ENCODE measurements at regions not wholly inside any gene's neighbourhood (a gene's known extent, or its start where the extent isn't known, plus 50 kb on each side); places are given as distances from the start of the nearest gene placed in this dataset.

DNA sequence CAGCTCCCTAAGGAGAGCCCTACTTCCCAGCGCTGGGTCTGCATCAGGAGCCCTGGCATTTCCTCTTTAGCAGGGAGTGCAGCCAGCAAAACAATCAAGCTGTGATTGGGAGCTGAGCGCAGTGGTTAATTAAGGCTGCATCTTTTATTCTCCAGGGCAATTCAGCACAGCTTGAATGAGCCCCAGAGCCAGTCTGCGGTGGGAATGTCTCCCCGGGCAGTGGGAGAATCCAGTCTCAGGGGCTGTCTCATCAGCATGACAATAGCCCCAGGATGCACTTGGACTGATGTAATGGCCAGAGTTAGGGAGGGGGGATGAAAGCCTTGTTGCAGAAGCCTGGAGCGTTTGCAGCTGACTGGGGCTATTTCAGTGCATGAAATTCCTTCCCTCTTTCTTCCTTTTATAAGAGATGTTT is 292.6 kb upstream of the SOX9 start:
- Mint-ChIP-seq H3K9me3 (peaks cover 10% of the 10 kb centered on the region), H3K4me3 (ENCODE audit: low read depth) (no peak overlapping the region), H3K4me1 (ENCODE audit: low read depth) (no peaks in the 10 kb centered on the region), H3K36me3 (ENCODE audit: low read depth) (no peaks in the 10 kb centered on the region), H3K27ac (no peak overlapping the region), H3K27me3 (ENCODE audit: low read depth) (no peaks in the 10 kb centered on the region)
- intact Hi-C loops (cut with micrococcal nuclease), result no loop called here
- DNase-seq (ENCODE audit: low spot score), result no peak

GRCh38 chr17:71830866-71831265 is 290.0 kb upstream of the SOX9 start:
- Mint-ChIP-seq H3K27ac (no peak overlapping the region), H3K36me3 (ENCODE audit: low read depth) (no peaks in the 10 kb centered on the region), H3K4me1 (ENCODE audit: low read depth) (no peaks in the 10 kb centered on the region), H3K9me3 (peaks cover 13% of the 10 kb centered on the region), H3K27me3 (ENCODE audit: low read depth) (no peaks in the 10 kb centered on the region), H3K4me3 (ENCODE audit: low read depth) (no peak overlapping the region)
- intact Hi-C loops (cut with micrococcal nuclease), result no loop called here
- DNase-seq (ENCODE audit: low spot score), result no peak

DNA sequence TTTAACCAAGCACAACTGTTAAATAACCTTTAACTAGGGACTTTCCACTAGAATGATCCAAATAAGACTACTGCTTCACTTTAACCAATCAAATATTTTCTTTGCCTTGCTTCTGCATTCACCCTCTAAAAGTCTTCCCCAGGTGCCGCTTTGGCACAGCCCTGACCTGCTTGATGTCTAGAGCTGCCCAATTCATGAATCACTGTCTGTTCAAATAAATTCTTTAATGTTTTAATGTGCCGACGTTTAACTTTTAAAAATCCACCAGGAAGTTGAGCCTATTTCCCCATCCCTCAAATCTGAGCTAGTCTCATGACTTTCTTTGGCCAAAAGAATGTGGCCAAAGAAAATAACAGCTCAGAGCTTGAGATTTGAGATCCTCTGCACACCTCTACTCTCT is 277.8 kb upstream of the SOX9 start:
- Mint-ChIP-seq H3K36me3 (ENCODE audit: low read depth) (no peaks in the 10 kb centered on the region), H3K27me3 (ENCODE audit: low read depth) (no peaks in the 10 kb centered on the region), H3K4me1 (ENCODE audit: low read depth) (no peaks in the 10 kb centered on the region), H3K9me3 (peaks cover 21% of the 10 kb centered on the region), H3K4me3 (ENCODE audit: low read depth) (no peak overlapping the region), H3K27ac (no peak overlapping the region)
- no peak for DNase-seq (ENCODE audit: low spot score)
- intact Hi-C loops (cut with micrococcal nuclease), result no loop called here

DNA sequence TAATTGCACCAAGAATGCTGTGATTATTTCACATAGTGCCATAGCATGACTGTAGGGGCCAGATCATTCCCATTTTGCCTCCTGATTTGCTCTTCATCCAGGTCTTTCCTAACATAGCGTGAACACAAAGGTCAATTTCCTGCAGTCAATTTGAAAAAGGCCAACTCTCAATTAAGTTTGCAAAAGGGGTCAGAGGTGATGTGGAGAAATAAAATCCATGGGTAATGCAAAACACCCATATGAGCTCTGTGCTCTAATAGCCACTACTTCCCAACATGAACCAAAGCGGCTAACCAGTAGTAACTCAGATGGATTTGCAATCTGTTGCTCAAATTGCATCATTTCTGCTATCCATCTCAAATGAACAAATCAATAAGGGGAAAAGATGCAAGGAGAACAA is 275.5 kb upstream of the SOX9 start:
- no peak for DNase-seq (ENCODE audit: low spot score)
- Mint-ChIP-seq H3K4me3 (ENCODE audit: low read depth) (no peak overlapping the region), H3K27ac (no peak overlapping the region), H3K27me3 (ENCODE audit: low read depth) (no peaks in the 10 kb centered on the region), H3K4me1 (ENCODE audit: low read depth) (no peaks in the 10 kb centered on the region), H3K36me3 (ENCODE audit: low read depth) (no peaks in the 10 kb centered on the region), H3K9me3 (peaks cover 21% of the 10 kb centered on the region)
- intact Hi-C loops (cut with micrococcal nuclease), result no loop called here

DNA sequence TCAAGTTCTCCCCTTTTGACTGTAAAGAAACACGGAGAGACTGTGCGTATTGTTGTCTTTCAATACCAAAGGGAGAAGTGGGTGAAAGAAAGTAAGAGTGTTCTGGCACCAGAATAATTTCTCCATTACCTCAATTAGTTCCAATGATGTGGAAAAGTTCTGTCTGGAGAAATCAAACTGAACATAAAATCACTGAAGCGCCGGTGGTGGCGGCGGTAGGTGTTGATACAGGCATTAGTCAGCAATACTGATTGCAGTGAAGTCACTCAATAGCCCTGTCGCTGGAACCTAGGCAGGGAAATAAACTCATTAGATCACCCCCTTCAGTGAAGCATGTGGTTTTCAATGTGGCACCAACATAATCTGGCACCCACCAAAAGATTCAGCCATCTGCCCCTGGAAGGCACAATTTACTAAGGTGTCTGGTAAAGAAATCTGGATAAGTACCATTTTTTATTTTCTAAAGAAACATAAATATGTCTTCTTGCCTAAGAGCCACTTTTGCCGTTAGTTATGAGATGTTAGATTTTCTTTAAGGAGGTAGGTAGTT is 274.2 kb upstream of the SOX9 start:
- Mint-ChIP-seq H3K4me3 (ENCODE audit: low read depth) (no peak overlapping the region), H3K27me3 (ENCODE audit: low read depth) (no peaks in the 10 kb centered on the region), H3K4me1 (ENCODE audit: low read depth) (no peaks in the 10 kb centered on the region), H3K36me3 (ENCODE audit: low read depth) (no peaks in the 10 kb centered on the region), H3K27ac (no peak overlapping the region), H3K9me3 (peaks cover 16% of the 10 kb centered on the region)
- intact Hi-C loops (cut with micrococcal nuclease), result no loop called here
- DNase-seq (ENCODE audit: low spot score), result no peak

- H3K9me3 Mint-ChIP-seq, result peaks cover 17% of the 10 kb centered on the region
- H3K36me3 Mint-ChIP-seq (ENCODE audit: low read depth), result no peaks in the 10 kb centered on the region
- intact Hi-C loops (cut with micrococcal nuclease), result no loop called here
- no peaks in the 10 kb centered on the region for H3K4me1 Mint-ChIP-seq (ENCODE audit: low read depth)
- H3K4me3 Mint-ChIP-seq (ENCODE audit: low read depth), result no peak overlapping the region
- no peaks in the 10 kb centered on the region for H3K27me3 Mint-ChIP-seq (ENCODE audit: low read depth)
- no peak overlapping the region for H3K27ac Mint-ChIP-seq
- no peak for DNase-seq (ENCODE audit: low spot score)
Measured at GRCh38 chr17:71849783-71850768, 270.7 kb upstream of the SOX9 start.

DNA sequence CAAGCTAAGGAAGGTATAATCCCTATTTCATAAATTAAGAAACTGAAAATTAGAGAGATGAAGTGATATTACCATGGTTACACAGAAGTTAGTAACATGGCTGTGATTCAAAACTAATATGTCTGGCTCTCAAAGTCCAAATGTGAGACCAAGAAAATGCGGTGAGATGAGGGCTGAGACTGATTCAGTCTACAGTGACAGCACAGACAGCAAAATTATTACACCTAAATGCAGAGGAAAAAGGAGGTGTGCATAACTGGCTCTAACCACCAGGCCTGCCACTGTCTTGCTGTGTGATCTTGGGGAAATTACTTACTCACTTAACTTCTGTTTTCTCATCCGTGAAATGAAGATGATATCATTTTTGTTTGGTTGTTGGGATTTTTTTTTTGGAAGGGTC is 270.0 kb upstream of the SOX9 start:
- no peak overlapping the region for H3K27ac Mint-ChIP-seq
- intact Hi-C loops (cut with micrococcal nuclease), result no loop called here
- no peaks in the 10 kb centered on the region for H3K27me3 Mint-ChIP-seq (ENCODE audit: low read depth)

DNA sequence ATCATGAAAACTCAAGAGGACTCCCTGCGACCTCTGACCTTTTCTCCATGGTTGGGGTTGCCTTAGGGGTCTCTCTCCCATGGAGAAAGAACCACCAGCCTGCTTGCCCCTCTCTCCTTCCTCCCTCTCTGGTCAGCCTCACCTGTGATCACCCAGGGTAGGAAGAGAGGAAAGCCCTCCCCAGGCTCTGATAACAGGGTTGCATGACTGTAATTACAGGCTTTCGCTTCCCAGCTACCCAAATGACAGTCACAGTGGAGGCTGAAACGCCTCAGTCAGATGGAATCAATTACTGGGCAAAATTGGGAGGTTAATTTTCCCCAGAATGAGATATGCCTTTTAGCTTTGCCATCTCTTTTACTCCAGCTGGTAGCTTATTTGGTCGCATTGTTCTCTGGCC is 265.8 kb upstream of the SOX9 start:
- Mint-ChIP-seq H3K4me1 (ENCODE audit: low read depth) (no peaks in the 10 kb centered on the region), H3K27ac (no peak overlapping the region), H3K36me3 (ENCODE audit: low read depth) (no peaks in the 10 kb centered on the region), H3K9me3 (peaks cover 12% of the 10 kb centered on the region), H3K4me3 (ENCODE audit: low read depth) (no peak overlapping the region), H3K27me3 (ENCODE audit: low read depth) (no peaks in the 10 kb centered on the region)
- intact Hi-C loops (cut with micrococcal nuclease), result no loop called here
- no peak for DNase-seq (ENCODE audit: low spot score)

More for the DNA sequence above, 270.0 kb upstream of the SOX9 start:
- Mint-ChIP-seq H3K9me3 (peaks cover 12% of the 10 kb centered on the region), H3K4me1 (ENCODE audit: low read depth) (no peaks in the 10 kb centered on the region), H3K4me3 (ENCODE audit: low read depth) (no peak overlapping the region), H3K36me3 (ENCODE audit: low read depth) (no peaks in the 10 kb centered on the region)
- no peak for DNase-seq (ENCODE audit: low spot score)

DNA sequence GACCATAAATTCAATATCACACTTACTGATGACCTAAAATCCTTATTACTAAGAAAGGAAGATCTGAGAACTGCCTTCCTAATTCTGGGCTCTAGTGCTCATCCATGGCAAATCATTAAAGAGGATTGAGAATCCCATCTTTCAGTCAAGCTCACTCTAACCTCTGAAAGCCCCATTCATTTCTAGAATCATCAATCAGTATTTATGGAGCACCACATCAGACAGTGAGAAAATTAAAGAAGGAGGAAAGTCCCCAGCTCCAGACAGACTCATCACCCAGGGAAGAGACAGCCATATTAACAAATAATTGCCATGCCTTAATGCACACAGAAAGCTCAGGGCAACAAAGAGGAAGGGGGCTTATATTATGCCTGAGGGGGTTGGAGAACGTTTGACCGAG is 256.1 kb upstream of the SOX9 start:
- Mint-ChIP-seq H3K36me3 (ENCODE audit: low read depth) (no peaks in the 10 kb centered on the region), H3K27me3 (ENCODE audit: low read depth) (no peaks in the 10 kb centered on the region), H3K9me3 (peaks cover 7% of the 10 kb centered on the region), H3K27ac (no peak overlapping the region), H3K4me3 (ENCODE audit: low read depth) (no peak overlapping the region), H3K4me1 (ENCODE audit: low read depth) (no peaks in the 10 kb centered on the region)
- DNase-seq (ENCODE audit: low spot score), result no peak
- intact Hi-C loops (cut with micrococcal nuclease), result no loop called here

GRCh38 chr17:71866095-71866494 is 254.7 kb upstream of the SOX9 start:
- no peaks in the 10 kb centered on the region for H3K27me3 Mint-ChIP-seq (ENCODE audit: low read depth)
- no peak overlapping the region for H3K27ac Mint-ChIP-seq

GRCh38 chr17:71869293-71869692 is 251.5 kb upstream of the SOX9 start:
- H3K27ac Mint-ChIP-seq, result no peak overlapping the region
- H3K9me3 Mint-ChIP-seq, result peaks cover 4% of the 10 kb centered on the region
- intact Hi-C loops (cut with micrococcal nuclease), result no loop called here
- H3K4me3 Mint-ChIP-seq (ENCODE audit: low read depth), result no peak overlapping the region
- H3K27me3 Mint-ChIP-seq (ENCODE audit: low read depth), result no peaks in the 10 kb centered on the region
- no peaks in the 10 kb centered on the region for H3K4me1 Mint-ChIP-seq (ENCODE audit: low read depth)
- no peak for DNase-seq (ENCODE audit: low spot score)
- no peaks in the 10 kb centered on the region for H3K36me3 Mint-ChIP-seq (ENCODE audit: low read depth)

More at GRCh38 chr17:71866095-71866494, 254.7 kb upstream of the SOX9 start:
- no peaks in the 10 kb centered on the region for H3K36me3 Mint-ChIP-seq (ENCODE audit: low read depth)
- peaks cover 4% of the 10 kb centered on the region for H3K9me3 Mint-ChIP-seq
- intact Hi-C loops (cut with micrococcal nuclease), result no loop called here
- DNase-seq (ENCODE audit: low spot score), result no peak
- no peak overlapping the region for H3K4me3 Mint-ChIP-seq (ENCODE audit: low read depth)
- no peaks in the 10 kb centered on the region for H3K4me1 Mint-ChIP-seq (ENCODE audit: low read depth)

DNA sequence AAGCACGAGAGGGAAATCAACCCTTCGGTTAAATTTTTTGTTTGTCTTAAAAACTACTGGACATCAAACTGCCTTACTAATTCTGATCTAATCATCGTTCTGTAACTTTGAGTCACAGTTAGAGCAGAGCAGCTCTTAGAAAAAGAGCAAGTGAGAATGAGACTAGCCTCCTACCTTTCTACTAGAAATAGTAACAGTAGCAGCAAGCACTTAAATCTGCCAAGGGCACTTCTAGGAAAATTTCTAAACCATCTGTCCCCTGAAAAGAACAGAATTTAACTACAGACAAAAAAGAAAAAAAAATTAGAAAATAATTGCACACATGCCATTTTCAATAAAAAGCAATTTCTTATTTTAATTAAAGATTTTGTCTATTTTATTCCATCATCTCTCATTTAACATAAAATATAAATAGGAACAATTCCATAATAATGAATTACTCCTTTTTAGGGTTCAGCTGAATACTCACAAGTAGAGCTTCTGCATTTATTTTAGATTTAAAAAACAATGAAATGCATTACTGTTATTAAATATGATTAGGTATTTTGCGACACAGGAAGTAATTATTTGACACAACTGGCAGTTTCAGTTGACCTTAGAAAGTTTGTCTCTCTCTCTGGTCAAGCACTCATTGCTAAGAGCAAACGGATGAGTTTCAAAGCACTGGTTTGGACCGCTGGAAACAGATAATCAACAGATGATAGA is 250.8 kb upstream of the SOX9 start:
- DNase-seq (ENCODE audit: low spot score), result no peak
- peaks cover 3% of the 10 kb centered on the region for H3K9me3 Mint-ChIP-seq
- no peaks in the 10 kb centered on the region for H3K4me1 Mint-ChIP-seq (ENCODE audit: low read depth)
- no peak overlapping the region for H3K4me3 Mint-ChIP-seq (ENCODE audit: low read depth)
- intact Hi-C loops (cut with micrococcal nuclease), result no loop called here
- H3K27ac Mint-ChIP-seq, result no peak overlapping the region
- no peaks in the 10 kb centered on the region for H3K27me3 Mint-ChIP-seq (ENCODE audit: low read depth)
- H3K36me3 Mint-ChIP-seq (ENCODE audit: low read depth), result no peaks in the 10 kb centered on the region

- H3K27ac Mint-ChIP-seq, result no peak overlapping the region
- DNase-seq (ENCODE audit: low spot score), result no peak
- H3K36me3 Mint-ChIP-seq (ENCODE audit: low read depth), result no peaks in the 10 kb centered on the region
- no peaks in the 10 kb centered on the region for H3K4me1 Mint-ChIP-seq (ENCODE audit: low read depth)
- H3K27me3 Mint-ChIP-seq (ENCODE audit: low read depth), result no peaks in the 10 kb centered on the region
- intact Hi-C loops (cut with micrococcal nuclease), result no loop called here
- no peak overlapping the region for H3K4me3 Mint-ChIP-seq (ENCODE audit: low read depth)
- H3K9me3 Mint-ChIP-seq, result peaks cover 5% of the 10 kb centered on the region
Measured at GRCh38 chr17:71870546-71870862, 250.3 kb upstream of the SOX9 start.

Measured in activated T-helper 2 cell treated with anti-CD3 and anti-CD28 coated beads, Interferon-gamma antibody, Interleukin-2, Interleukin-4, amounts not matched to agents 10 μg/mL and 5 μg/mL and 100 μg/mL, durations not matched to agents 14 hours and 24 hours and 36 hours (primary cell).